HFF-Myc (cell line): ENCODE measurements at regions not wholly inside any gene's neighbourhood (a gene's known extent, or its start where the extent isn't known, plus 50 kb on each side); places are given as distances from the start of the nearest gene placed in this dataset.

Source experiments
- DNase-seq: peaks from one replicate; pipeline ENCODE4 v3.0.0-alpha.2; 2011; ENCODE audit warnings: low read depth; ENCODE audit errors: extremely low read depth
- H3K4me3 ChIP-seq: replicated peaks from 2 replicates; pipeline ENCODE4 v1.5.1; 2011; ENCODE audit warnings: low read depth, mild to moderate bottlenecking, control low read depth, low read length
- CTCF ChIP-seq: IDR thresholded peaks from 2 replicates; pipeline ENCODE4 v1.5.1; 2012; ENCODE audit warnings: mild to moderate bottlenecking, low read depth, low read length, control low read depth; ENCODE audit errors: missing control alignments

GRCh38 chr17:51347851-51348584 lies 87.7 kb downstream of the UTP18 start:
- DNase-seq, result no peak
- no peak for TF ChIP-seq CTCF
- H3K4me3 ChIP-seq, result no peak overlapping the region

GRCh38 chr17:51351080-51351479 lies 90.7 kb downstream of the UTP18 start:
- TF ChIP-seq CTCF, result no peak
- H3K4me3 ChIP-seq, result no peak overlapping the region
- no peak for DNase-seq

GRCh38 chr17:51351890-51352289 lies 91.5 kb downstream of the UTP18 start:
- DNase-seq, result no peak
- no peak overlapping the region for H3K4me3 ChIP-seq
- no peak for TF ChIP-seq CTCF

- no peak for DNase-seq
- no peak for TF ChIP-seq CTCF
- no peak overlapping the region for H3K4me3 ChIP-seq
Observed at GRCh38 chr17:51352798-51353197, 92.5 kb downstream of the UTP18 start.

GRCh38 chr17:51353296-51353695 lies 93.0 kb downstream of the UTP18 start:
- no peak for TF ChIP-seq CTCF
- no peak for DNase-seq
- H3K4me3 ChIP-seq, result no peak overlapping the region

GRCh38 chr17:51354936-51355335 lies 94.6 kb downstream of the UTP18 start:
- no peak for DNase-seq
- TF ChIP-seq CTCF, result no peak
- H3K4me3 ChIP-seq, result no peak overlapping the region
